ENCODE measurements at regions not wholly inside any gene's neighbourhood (a gene's known extent, or its start where the extent isn't known, plus 50 kb on each side); places are given as distances from the start of the nearest gene placed in this dataset.

DNA sequence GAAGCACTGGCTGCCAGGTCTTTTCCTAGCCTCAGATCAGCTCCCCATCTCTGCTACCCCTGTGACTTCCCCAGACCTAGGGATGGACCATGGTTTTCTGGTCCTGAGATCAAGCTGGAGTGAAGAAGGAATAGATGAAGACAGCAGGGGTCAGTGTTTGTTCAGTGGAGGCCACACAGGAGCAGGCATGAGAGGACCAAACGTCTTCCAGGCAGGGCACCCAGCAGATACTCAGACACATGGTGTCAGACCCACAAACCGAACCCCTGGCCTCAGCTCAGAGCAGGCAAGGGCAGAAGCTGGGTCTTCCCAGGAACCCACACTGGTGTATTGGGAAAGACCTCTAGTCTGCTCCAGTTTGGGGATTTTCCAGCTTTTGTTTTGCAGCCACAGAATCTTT is 189.7 kb downstream of the IRX5 start:
- Mint-ChIP-seq H3K4me1 (ENCODE audit: low read depth) (no peaks in the 10 kb centered on the region), H3K4me3 (ENCODE audit: unreplicated experiment) (no peak overlapping the region), H3K27me3 (ENCODE audit: low read depth) (peaks cover 11% of the 10 kb centered on the region), H3K36me3 (ENCODE audit: low read depth) (no peaks in the 10 kb centered on the region), H3K9me3 (ENCODE audit: low read depth) (peaks cover 10% of the 10 kb centered on the region), H3K27ac (ENCODE audit: unreplicated experiment) (no peak overlapping the region)
- no peak for DNase-seq (ENCODE audit: low spot score)
- TF ChIP-seq, protein P1, sequence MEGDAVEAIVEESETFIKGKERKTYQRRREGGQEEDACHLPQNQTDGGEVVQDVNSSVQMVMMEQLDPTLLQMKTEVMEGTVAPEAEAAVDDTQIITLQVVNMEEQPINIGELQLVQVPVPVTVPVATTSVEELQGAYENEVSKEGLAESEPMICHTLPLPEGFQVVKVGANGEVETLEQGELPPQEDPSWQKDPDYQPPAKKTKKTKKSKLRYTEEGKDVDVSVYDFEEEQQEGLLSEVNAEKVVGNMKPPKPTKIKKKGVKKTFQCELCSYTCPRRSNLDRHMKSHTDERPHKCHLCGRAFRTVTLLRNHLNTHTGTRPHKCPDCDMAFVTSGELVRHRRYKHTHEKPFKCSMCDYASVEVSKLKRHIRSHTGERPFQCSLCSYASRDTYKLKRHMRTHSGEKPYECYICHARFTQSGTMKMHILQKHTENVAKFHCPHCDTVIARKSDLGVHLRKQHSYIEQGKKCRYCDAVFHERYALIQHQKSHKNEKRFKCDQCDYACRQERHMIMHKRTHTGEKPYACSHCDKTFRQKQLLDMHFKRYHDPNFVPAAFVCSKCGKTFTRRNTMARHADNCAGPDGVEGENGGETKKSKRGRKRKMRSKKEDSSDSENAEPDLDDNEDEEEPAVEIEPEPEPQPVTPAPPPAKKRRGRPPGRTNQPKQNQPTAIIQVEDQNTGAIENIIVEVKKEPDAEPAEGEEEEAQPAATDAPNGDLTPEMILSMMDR (IDR thresholded peaks at IDR 0.05), result no peak

DNA sequence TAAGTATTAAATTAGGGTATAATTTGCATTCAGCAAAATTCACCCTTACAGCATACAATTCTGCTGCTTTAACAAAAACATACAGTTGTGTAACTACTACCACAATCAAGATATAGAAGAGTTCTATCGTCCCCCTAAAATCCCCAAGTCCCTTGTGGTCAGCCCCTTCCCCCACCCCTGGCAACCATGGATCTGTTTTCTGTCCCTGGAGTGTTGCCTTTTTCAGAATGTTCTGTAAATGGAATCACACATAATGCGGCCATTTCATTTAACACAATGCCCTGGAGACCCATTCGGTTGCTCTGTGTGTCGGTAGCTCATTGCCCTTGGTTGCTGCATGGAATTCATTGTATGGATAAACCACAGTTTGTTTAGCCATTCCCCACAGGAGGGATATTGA is 190.2 kb downstream of the IRX5 start:
- no peaks in the 10 kb centered on the region for H3K4me1 Mint-ChIP-seq (ENCODE audit: low read depth)
- TF ChIP-seq, protein P1 (IDR thresholded peaks at IDR 0.05), result no peak
- H3K27me3 Mint-ChIP-seq (ENCODE audit: low read depth), result peaks cover 11% of the 10 kb centered on the region
- H3K4me3 Mint-ChIP-seq (ENCODE audit: unreplicated experiment), result no peak overlapping the region
- no peak overlapping the region for H3K27ac Mint-ChIP-seq (ENCODE audit: unreplicated experiment)
- H3K36me3 Mint-ChIP-seq (ENCODE audit: low read depth), result no peaks in the 10 kb centered on the region
- DNase-seq (ENCODE audit: low spot score), result no peak
- peaks cover 10% of the 10 kb centered on the region for H3K9me3 Mint-ChIP-seq (ENCODE audit: low read depth)

DNA sequence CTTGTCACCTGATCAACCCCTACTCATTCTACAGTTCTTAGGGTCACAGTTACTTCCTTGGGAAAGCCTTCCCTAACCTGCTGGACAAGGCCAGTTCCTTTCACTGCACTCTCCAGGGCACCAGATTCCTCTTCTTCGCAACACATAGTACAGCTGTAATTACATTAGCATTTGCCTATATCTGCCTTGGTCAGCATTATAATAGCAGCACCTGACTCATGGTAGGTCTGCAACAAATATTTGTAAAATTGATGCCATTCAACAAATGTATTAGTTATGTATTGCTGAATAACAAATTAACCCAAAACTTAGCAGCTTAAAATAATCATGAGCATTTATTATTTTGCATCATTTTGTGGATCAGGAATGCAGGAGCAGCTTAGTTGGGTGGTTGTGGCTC is 193.0 kb downstream of the IRX5 start:
- H3K27me3 Mint-ChIP-seq (ENCODE audit: low read depth), result peaks cover 21% of the 10 kb centered on the region
- no peaks in the 10 kb centered on the region for H3K36me3 Mint-ChIP-seq (ENCODE audit: low read depth)
- no peak overlapping the region for H3K4me3 Mint-ChIP-seq (ENCODE audit: unreplicated experiment)
- TF ChIP-seq, protein P1 (IDR thresholded peaks at IDR 0.05), result no peak
- DNase-seq (ENCODE audit: low spot score), result no peak
- H3K27ac Mint-ChIP-seq (ENCODE audit: unreplicated experiment), result no peak overlapping the region
- H3K9me3 Mint-ChIP-seq (ENCODE audit: low read depth), result peaks cover 10% of the 10 kb centered on the region
- no peaks in the 10 kb centered on the region for H3K4me1 Mint-ChIP-seq (ENCODE audit: low read depth)

DNA sequence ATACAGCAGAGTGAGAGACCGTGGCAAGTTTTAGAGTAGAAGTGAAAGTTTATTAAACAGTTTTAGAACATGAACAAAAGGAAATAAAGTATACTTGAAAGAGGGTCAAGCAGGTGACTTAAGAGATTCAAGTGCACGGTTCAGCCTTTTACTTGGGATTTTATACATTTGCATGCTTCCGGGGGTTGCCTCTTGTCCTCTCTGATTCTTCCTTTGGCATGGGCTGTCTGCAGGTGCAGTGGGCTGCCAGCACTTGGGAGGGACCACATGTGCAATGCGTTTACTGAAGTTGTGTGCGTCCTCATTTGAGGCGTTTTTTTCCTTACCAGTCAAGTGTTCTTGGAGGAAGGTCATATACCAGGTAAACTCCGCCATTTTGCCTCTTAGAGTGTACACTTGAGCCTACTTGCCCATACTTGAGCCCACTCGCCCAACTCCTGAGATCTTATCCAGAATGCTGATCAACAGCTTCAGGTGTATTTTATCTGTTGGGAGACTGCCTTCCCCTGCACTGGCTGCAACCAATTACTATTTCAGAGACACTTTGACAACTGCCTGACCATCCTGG is 195.2 kb downstream of the IRX5 start:
- Mint-ChIP-seq H3K36me3 (ENCODE audit: low read depth) (no peaks in the 10 kb centered on the region), H3K27me3 (ENCODE audit: low read depth) (peaks cover 19% of the 10 kb centered on the region), H3K4me3 (ENCODE audit: unreplicated experiment) (no peak overlapping the region), H3K9me3 (ENCODE audit: low read depth) (peaks cover 10% of the 10 kb centered on the region), H3K4me1 (ENCODE audit: low read depth) (no peaks in the 10 kb centered on the region), H3K27ac (ENCODE audit: unreplicated experiment) (no peak overlapping the region)
- TF ChIP-seq, protein P1 (IDR thresholded peaks at IDR 0.05), result no peak
- DNase-seq (ENCODE audit: low spot score), result no peak

DNA sequence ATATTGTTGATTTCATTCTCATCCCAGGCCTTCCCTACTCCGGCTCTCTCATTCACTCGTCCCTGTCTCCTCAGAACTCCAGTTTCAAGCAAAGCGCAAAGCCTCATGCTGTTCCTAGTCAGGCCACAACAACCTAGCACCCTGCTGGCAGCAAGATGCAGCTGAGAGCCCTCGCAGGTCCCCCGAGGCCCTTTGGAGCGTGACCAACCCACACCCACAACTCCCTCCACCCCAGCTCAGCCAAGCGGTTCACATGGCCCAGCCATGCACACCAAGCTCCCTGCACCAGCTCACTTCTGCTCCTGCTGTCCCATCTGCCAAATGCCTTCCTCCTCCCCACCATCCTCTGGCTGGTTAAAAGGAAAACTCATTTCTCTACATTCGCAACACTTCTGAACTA is 195.8 kb downstream of the IRX5 start:
- DNase-seq (ENCODE audit: low spot score), result no peak

More for the DNA sequence above, 195.8 kb downstream of the IRX5 start:
- TF ChIP-seq, protein P1 (IDR thresholded peaks at IDR 0.05), result no peak
- Mint-ChIP-seq H3K36me3 (ENCODE audit: low read depth) (no peaks in the 10 kb centered on the region), H3K4me1 (ENCODE audit: low read depth) (no peaks in the 10 kb centered on the region), H3K4me3 (ENCODE audit: unreplicated experiment) (no peak overlapping the region), H3K27me3 (ENCODE audit: low read depth) (peaks cover 18% of the 10 kb centered on the region), H3K27ac (ENCODE audit: unreplicated experiment) (no peak overlapping the region), H3K9me3 (ENCODE audit: low read depth) (peaks cover 10% of the 10 kb centered on the region)
